SK-N-SH treated with all-trans-retinoic acid at 6 μM for 48 hours (cell line): ENCODE measurements at regions not wholly inside any gene's neighbourhood (a gene's known extent, or its start where the extent isn't known, plus 50 kb on each side); places are given as distances from the start of the nearest gene placed in this dataset.

Experiments used
- ARNTL ChIP-seq: fragments of 450-650 bp; formaldehyde crosslinking; IDR thresholded peaks from 2 replicates; pipeline ENCODE4 v1.5.0; 2020; ENCODE audit warnings: low read depth, mild to moderate bottlenecking, moderate library complexity, borderline replicate concordance
- RARB ChIP-seq: fragments of 250-450 bp; sonication (Bioruptor Pico); IDR thresholded peaks from 2 replicates; pipeline ENCODE4 v1.8.0; 2021; ENCODE audit warnings: mild to moderate bottlenecking, moderate library complexity
- SNAI2 ChIP-seq: fragments of 250-450 bp; sonication (Bioruptor Pico); IDR thresholded peaks from 2 replicates; pipeline ENCODE4 v1.5.0; 2020; ENCODE audit warnings: mild to moderate bottlenecking, moderate library complexity
- TOX ChIP-seq: fragments of 250-450 bp; sonication (Bioruptor Pico); IDR thresholded peaks from 2 replicates; pipeline ENCODE4 v1.8.0; 2021; ENCODE audit warnings: mild to moderate bottlenecking, moderate library complexity, borderline replicate concordance
- ZC3H10 ChIP-seq: fragments of 250-450 bp; sonication (Bioruptor Pico); IDR thresholded peaks from 2 replicates; pipeline ENCODE4 v1.5.1; 2021; ENCODE audit warnings: mild to moderate bottlenecking, moderate library complexity
- ZFP3 ChIP-seq: fragments of 250-450 bp; sonication (Bioruptor Pico); IDR thresholded peaks from 2 replicates; pipeline ENCODE4 v1.5.0; 2020; ENCODE audit warnings: mild to moderate bottlenecking, moderate library complexity
- ZFP30 ChIP-seq: fragments of 450-650 bp; formaldehyde crosslinking; IDR thresholded peaks from 2 replicates; pipeline ENCODE4 v1.5.0; 2022; ENCODE audit warnings: mild to moderate bottlenecking, moderate library complexity

DNA sequence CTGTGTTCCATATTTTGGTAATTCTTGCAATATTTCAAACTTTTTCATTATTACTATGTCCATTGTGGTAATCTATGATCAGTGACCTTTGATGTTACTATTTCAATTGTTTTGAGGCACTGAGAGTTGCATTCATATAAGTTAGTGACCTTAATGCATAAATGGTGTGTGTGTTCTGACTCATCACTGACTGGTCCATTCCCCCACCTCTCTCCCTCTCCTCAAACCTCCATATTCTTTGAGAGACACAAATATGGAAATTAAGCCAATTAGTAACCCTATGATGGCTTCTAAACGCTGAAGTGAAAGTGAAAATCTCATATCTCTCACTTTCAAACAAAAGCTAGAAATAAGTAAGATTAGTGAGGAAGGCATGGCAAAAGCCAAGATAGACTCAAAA is 739.6 kb downstream of the CCSER2 start:
- TF ChIP-seq ARNTL, result no peak
- no peak for TF ChIP-seq RARB
- TF ChIP-seq ZC3H10 (CRISPR knock-in tag), result no peak
- no peak for TF ChIP-seq TOX
- no peak for TF ChIP-seq SNAI2 (CRISPR knock-in tag)
- TF ChIP-seq ZFP3 (CRISPR knock-in tag), result no peak
- TF ChIP-seq ZFP30, result no peak
